ENCODE measurements at regions not wholly inside any gene's neighbourhood (a gene's known extent, or its start where the extent isn't known, plus 50 kb on each side); places are given as distances from the start of the nearest gene placed in this dataset.

DNA sequence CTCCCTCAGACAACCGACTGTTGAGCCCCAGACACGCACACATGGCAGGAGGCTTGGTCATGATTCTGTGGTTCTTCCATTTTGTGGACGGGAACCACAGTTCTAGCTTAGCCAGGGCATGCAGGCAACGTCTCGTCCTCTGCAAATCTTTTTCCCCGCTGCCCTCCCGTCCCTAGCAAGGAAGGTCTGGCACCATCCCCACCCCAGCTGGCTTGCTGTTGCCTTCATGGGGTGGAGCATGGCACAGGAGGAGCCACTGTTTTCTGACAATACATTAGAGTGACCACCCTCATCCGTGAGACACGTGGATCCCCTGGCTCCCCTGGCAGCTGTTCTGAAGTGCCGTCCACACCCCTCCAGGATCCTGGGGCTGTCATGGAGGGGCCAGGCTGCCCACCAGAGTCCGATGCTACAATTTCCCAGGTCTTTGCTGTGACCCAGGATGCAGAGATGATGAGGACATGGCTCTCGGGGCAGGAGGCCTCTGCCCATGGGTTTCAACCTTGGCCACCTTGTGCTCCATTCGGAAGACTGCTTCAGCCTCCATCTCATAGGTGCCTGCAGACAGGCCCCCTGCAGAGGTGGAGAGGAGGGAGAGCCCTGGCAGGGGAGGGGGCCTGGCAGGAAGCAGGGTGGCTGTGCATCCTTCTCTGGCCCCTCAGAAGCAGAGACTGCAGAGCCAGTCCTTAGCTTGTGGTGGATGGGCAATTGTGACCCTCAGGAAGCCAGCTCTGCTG, 233.6 kb downstream of the GLRX3 start:
- TF ChIP-seq, protein P1, sequence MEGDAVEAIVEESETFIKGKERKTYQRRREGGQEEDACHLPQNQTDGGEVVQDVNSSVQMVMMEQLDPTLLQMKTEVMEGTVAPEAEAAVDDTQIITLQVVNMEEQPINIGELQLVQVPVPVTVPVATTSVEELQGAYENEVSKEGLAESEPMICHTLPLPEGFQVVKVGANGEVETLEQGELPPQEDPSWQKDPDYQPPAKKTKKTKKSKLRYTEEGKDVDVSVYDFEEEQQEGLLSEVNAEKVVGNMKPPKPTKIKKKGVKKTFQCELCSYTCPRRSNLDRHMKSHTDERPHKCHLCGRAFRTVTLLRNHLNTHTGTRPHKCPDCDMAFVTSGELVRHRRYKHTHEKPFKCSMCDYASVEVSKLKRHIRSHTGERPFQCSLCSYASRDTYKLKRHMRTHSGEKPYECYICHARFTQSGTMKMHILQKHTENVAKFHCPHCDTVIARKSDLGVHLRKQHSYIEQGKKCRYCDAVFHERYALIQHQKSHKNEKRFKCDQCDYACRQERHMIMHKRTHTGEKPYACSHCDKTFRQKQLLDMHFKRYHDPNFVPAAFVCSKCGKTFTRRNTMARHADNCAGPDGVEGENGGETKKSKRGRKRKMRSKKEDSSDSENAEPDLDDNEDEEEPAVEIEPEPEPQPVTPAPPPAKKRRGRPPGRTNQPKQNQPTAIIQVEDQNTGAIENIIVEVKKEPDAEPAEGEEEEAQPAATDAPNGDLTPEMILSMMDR (conservative IDR thresholded peaks at IDR 0.05; ENCODE audit: low read depth, low read length): no peak
- no peak for TF ChIP-seq EZH2 (IDR thresholded peaks at IDR 0.05; ENCODE audit: low read length, unreplicated experiment)
